NCI-H460 (cell line): ENCODE measurements at regions not wholly inside any gene's neighbourhood (a gene's known extent, or its start where the extent isn't known, plus 50 kb on each side); places are given as distances from the start of the nearest gene placed in this dataset.

ENCODE experiments used
- DNase-seq: peaks from one replicate; pipeline ENCODE4 v3.0.0-alpha.2; 2016; ENCODE audit warnings: low read depth; ENCODE audit errors: extremely low read depth

GRCh38 chr6:77403424-77403823 is 59.9 kb downstream of the HTR1B start:
- DNase-seq = peak; percentile 2

GRCh38 chr6:77401231-77401630 is 62.1 kb downstream of the HTR1B start:
- DNase-seq = no peak

GRCh38 chr6:77397561-77397960 is 65.7 kb downstream of the HTR1B start:
- DNase-seq = no peak

- DNase-seq = no peak
These were observed 73.9 kb downstream of the HTR1B start for GRCh38 chr6:77389402-77389801.

GRCh38 chr6:77383026-77383425 is 80.3 kb downstream of the HTR1B start:
- no peak for DNase-seq

GRCh38 chr6:77373955-77374354 is 89.3 kb downstream of the HTR1B start:
- no peak for DNase-seq

- DNase-seq = no peak
These were observed 91.5 kb downstream of the HTR1B start for GRCh38 chr6:77371748-77372147.

GRCh38 chr6:77368660-77369313 is 94.5 kb downstream of the HTR1B start:
- peak; percentile 23 for DNase-seq

- DNase-seq = no peak
These were observed 96.5 kb downstream of the HTR1B start for GRCh38 chr6:77366798-77367197.

- no peak for DNase-seq
These were observed 99.6 kb downstream of the HTR1B start for GRCh38 chr6:77363702-77364101.

- DNase-seq = no peak
These were observed 101.2 kb downstream of the HTR1B start for GRCh38 chr6:77362055-77362454.

- DNase-seq = no peak
These were observed 102.3 kb downstream of the HTR1B start for GRCh38 chr6:77361018-77361417.

- no peak for DNase-seq
These were observed 106.5 kb downstream of the HTR1B start for GRCh38 chr6:77356821-77357220.

GRCh38 chr6:77354581-77354980 is 108.7 kb downstream of the HTR1B start:
- DNase-seq = no peak

GRCh38 chr6:77353129-77353528 is 110.2 kb downstream of the HTR1B start:
- DNase-seq = no peak

- DNase-seq = no peak
These were observed 122.0 kb downstream of the HTR1B start for GRCh38 chr6:77341058-77341986.

GRCh38 chr6:77340331-77340730 is 123.0 kb downstream of the HTR1B start:
- no peak for DNase-seq

- DNase-seq = no peak
These were observed 123.4 kb downstream of the HTR1B start for GRCh38 chr6:77339926-77340325.

GRCh38 chr6:77337392-77337791 is 125.9 kb downstream of the HTR1B start:
- DNase-seq = no peak

GRCh38 chr6:77334093-77334492 is 129.2 kb downstream of the HTR1B start:
- no peak for DNase-seq

GRCh38 chr6:77332915-77333623 is 130.2 kb downstream of the HTR1B start:
- DNase-seq = no peak
